ENCODE measurements at regions not wholly inside any gene's neighbourhood (a gene's known extent, or its start where the extent isn't known, plus 50 kb on each side); places are given as distances from the start of the nearest gene placed in this dataset.
"Not testable (repeated sequence)": the region's sequence is repeated elsewhere in the genome, so short reads cannot be mapped to it uniquely, and the experiment has no call there.

GRCh38 chr1:229710746-229711145 is 84.7 kb downstream of the URB2 start:
- DNase-seq = no peak

DNA sequence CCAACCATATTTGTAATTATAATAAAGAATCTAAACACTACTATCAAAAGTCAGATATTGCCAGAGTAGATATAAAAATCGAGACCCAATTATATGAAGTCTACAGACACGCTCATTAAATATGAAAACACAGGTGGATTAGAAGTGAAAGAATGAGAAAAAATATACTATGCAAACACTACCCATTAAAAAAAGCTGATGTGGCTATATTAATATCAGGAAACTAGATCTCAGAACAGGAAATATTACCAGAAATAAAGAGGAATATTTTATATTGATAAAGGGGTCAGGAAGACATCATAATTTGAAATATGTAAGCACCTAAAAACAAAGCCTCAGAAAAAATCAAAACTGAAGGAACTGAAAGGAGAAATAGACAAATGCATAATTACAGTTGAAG is 88.3 kb downstream of the URB2 start:
- no peak for DNase-seq

DNA sequence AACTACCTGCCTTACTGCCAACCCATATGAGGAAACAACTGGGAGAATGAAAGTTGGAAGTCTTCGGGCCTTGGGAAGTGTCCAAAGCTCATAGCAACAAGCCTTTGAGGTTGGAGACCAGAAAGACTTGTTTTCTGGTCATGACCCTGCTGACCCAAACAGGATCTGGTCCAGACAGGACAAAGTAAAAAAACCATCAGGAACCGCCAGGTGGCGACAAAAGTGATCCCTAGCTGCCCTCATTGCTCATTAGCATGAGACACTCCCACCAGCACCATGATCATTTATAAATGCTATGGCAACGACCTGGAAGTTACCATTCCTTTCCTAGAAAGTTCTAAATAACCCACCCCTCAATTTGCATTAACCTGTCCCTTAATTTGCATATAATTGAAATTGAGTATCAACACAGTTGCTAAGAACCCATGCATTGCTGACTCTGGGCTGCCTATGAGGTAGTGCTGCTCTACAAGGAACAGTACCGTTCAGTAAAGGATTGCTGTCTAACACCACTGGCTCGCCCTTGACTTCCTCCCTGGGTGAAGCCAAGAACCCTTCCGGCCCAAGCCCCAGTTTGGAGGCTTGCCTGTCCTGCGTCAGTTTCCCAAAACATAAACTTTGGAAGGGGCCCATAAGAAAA is 89.0 kb downstream of the URB2 start:
- DNase-seq = peak in 1 of 4 experiments; percentile 2

GRCh38 chr1:229716069-229716468 is 90.0 kb downstream of the URB2 start:
- no peak for DNase-seq

- no peak for DNase-seq
Observed at GRCh38 chr1:229716704-229717103, 90.7 kb downstream of the URB2 start.

DNA sequence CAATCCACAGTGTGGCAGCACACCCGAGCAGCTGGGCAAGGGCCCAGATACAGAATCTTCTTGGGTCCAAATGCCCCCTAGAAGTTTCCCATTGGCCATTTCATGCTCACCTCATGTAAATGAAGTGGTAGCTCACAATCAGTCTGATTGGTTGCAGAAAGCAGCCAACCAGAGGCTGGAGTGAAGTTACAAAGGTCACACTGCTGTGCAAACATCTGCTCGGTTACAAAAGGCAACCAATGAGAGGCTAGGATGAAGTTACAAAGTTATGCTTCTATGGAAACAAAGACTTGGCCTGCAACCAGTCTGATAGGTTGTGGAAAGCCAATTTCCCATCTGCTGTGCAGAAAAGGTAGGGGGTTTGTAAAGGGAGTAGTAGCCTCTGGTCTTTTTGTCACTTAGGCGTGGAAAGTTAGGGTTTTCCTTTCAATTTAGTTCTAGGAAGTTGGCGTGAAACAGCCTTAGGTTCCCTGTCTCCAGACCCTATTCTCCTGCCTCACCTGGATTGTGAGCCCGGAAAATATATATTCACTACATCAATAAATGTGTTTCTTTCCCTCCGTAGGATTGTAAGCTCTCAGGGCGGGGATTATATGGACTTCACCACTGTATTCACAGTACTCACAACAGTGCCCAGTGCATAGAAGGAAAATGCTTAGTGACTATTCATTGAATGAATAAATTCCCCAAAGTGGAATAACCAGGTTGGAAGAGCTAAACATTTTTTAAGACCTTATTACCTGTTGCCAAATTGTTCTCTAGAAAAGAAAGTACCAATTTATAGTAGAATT is 91.9 kb downstream of the URB2 start:
- no peak for DNase-seq

GRCh38 chr1:229726061-229726460 is 100.0 kb downstream of the URB2 start:
- no peak for DNase-seq

DNA sequence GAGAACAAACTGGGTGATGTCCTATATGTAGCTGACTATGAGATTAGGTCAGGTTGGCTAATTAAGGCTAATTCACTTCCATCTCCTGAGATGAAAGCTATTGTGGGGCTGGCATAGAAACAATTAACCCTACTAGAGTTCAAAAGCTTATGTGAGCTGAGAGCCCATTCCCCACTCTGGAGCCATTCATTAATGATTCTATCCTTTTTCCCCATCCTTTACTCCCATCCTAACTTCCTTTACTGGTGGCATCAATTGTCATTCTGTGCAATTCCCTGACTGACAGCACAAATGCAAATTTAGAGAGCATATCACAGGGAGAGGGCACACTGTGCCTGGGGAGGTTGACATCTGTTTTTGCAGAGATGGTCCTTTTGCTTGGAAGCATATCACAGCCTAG is 103.9 kb downstream of the URB2 start:
- DNase-seq = no peak

DNA sequence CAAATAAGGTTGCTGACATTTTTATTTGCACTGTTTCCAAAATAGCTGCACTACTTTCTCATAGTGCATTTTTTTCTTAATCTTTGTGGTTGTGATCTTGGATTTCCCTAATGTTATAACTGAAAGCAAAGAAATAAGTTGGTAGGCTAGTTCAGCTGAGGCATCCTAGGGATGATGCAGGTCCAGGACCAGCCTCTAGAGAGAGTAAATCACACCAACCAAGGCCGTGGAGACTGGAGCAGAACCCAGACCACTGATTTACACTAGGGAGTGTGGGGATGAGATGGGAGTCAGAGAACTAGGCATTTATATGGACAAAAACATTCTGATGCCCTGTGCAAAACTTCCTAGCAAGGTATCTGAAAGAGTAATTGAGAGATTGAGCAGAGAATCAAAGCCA is 104.5 kb downstream of the URB2 start:
- DNase-seq = no peak

- DNase-seq = no peak
Observed at GRCh38 chr1:229732061-229732460, 106.0 kb downstream of the URB2 start.

- DNase-seq = no peak
Observed at GRCh38 chr1:229736376-229736775, 110.3 kb downstream of the URB2 start.

DNA sequence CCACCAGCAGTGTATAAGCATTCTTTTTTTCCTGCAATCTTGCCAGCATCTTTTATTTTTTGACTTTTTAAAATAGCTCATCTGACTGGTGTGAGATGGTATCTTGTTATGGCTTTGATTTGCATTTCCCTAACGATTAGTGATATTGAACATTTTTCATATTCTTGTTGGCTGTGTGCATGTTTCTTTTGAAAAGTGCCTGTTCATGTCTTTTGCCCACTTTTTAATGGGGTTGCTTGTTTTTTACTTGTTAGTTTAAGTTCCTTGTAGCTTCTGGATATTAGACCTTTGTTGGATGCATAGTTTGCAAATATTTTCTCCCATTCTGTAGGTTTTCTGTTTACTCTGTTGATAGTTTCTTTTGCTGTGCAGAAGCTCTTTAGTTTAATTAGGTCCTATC is 116.6 kb downstream of the URB2 start:
- DNase-seq = not testable (repeated sequence)

DNA sequence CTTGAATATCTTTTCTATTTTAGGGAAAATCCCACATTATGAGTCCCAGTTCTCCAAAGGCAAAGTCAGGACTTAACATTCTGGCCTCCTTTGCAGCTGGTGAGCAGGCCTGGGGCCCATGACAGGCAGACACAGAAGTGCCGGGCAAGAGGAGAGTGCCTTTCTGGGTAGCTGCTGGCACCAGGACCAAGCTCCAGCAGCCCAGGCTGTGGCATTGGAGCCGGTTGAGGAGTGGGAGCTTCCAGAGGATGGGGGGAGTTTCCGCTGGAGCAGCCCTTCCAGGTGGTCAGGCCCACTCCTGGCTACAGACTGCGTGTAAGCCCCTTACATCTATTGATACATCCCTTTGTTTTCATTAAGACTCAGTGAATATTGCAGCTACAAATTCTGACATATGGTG is 123.9 kb downstream of the URB2 start:
- no peak for DNase-seq

DNA sequence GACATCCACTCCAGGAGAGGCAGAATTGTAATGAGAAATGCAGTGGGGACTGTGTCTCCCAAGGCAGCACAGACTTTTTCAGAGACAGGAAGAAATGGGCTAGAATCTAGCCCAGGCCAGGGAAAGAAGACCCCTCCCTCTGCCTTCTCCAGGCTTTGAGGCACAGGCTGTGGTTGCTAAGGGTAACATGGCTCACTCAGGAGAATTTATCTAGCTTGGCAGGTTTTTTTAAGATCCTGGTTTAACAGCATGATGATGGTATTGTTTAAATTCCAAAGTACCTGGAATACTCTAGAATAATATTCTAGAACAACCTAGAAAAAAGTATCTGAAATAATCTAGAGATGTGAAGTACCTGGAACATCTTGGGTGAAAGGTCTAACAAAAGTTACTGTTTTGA is 125.6 kb downstream of the URB2 start:
- no peak for DNase-seq

DNA sequence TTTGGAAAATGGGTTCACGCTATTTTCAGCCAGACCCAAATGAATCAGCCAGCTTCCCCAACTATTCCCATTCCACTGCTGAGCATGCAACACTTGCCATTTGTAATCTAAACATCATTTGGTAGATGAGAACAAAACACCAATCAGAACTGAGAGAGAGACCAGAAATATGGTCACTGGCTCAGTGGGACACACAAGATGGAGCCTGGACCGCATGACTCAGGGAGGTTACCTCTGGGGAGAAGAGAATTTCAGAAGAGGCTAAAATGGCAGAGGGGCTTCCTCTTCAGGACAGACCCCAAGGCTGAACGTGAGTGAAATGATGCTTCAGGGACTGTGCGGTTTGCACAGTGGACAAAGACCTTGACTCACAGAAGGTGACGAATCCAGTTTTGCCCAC is 126.6 kb downstream of the URB2 start:
- no peak for DNase-seq

GRCh38 chr1:229753764-229754551 is 127.9 kb downstream of the URB2 start:
- peak in 1 of 4 experiments; percentile 1 for DNase-seq

- DNase-seq = no peak
Observed at GRCh38 chr1:229756666-229757065, 130.6 kb downstream of the URB2 start.

GRCh38 chr1:229757226-229757625 is 131.2 kb downstream of the URB2 start:
- DNase-seq = no peak

GRCh38 chr1:229758101-229759036 is 132.3 kb downstream of the URB2 start:
- no peak for DNase-seq

DNA sequence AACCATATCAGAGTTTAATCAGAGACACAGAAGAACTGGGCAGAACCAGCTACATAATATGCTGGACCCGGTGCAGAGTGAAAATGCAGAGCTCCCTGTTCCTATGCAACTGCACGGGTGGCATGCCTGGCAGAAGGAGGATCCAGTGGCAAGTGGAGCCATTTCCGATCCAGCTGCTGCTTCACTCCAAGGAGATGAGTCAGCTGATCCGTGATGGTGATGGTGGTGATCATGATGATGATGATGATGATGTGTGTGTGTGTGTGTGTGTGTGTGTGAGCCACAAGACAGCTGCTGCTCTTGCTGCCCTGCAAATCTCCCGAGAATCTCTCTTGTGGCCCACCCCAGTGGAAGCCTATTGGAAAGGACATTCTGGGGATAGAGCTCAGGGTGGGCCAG is 133.0 kb downstream of the URB2 start:
- DNase-seq = no peak

- DNase-seq = no peak
Observed at GRCh38 chr1:229759586-229759985, 133.5 kb downstream of the URB2 start.

- no peak for DNase-seq
Observed at GRCh38 chr1:229760478-229760996, 134.5 kb downstream of the URB2 start.
